ENCODE measurements at regions not wholly inside any gene's neighbourhood (a gene's known extent, or its start where the extent isn't known, plus 50 kb on each side); places are given as distances from the start of the nearest gene placed in this dataset.

DNA sequence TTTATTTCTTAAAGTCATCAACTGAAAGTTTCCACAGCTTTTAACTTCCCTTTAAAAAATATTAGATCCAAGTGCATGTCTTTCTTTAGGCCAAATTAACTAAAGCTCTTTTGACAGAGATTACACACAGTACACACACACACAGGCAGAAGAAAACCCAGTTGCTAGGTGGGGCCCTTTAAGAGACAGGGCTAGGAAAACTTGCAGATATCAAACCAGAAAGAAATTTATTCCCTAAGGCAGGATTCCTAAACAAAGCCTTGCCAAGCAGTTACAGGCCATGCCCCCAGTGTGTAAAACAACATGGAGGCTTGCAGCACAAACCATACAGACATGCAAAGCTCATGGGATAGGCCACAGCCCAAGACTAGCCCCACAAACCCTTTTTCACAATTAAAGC is 123.4 kb downstream of the FSCB start:
- TF ChIP-seq, protein P1, sequence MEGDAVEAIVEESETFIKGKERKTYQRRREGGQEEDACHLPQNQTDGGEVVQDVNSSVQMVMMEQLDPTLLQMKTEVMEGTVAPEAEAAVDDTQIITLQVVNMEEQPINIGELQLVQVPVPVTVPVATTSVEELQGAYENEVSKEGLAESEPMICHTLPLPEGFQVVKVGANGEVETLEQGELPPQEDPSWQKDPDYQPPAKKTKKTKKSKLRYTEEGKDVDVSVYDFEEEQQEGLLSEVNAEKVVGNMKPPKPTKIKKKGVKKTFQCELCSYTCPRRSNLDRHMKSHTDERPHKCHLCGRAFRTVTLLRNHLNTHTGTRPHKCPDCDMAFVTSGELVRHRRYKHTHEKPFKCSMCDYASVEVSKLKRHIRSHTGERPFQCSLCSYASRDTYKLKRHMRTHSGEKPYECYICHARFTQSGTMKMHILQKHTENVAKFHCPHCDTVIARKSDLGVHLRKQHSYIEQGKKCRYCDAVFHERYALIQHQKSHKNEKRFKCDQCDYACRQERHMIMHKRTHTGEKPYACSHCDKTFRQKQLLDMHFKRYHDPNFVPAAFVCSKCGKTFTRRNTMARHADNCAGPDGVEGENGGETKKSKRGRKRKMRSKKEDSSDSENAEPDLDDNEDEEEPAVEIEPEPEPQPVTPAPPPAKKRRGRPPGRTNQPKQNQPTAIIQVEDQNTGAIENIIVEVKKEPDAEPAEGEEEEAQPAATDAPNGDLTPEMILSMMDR (conservative IDR thresholded peaks at IDR 0.05; ENCODE audit: low read depth, low read length) = no peak
- TF ChIP-seq BHLHE40 (IDR thresholded peaks at IDR 0.05; ENCODE audit: low read depth, low read length) (no peak), POLR2A (IDR thresholded peaks at IDR 0.05; ENCODE audit: low read depth, low read length) (no peak), RFX5 (IDR thresholded peaks at IDR 0.05; ENCODE audit: low read depth, low read length) (no peak)
- TF ChIP-seq, protein P2, sequence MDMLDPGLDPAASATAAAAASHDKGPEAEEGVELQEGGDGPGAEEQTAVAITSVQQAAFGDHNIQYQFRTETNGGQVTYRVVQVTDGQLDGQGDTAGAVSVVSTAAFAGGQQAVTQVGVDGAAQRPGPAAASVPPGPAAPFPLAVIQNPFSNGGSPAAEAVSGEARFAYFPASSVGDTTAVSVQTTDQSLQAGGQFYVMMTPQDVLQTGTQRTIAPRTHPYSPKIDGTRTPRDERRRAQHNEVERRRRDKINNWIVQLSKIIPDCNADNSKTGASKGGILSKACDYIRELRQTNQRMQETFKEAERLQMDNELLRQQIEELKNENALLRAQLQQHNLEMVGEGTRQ (IDR thresholded peaks at IDR 0.05; ENCODE audit: low read depth, low read length) = no peak
